Ecto neural progenitor cell (in vitro differentiated cells): ENCODE measurements at regions not wholly inside any gene's neighbourhood (a gene's known extent, or its start where the extent isn't known, plus 50 kb on each side); places are given as distances from the start of the nearest gene placed in this dataset.

Experiments
- DNase-seq: peaks from one replicate; pipeline ENCODE4 v3.0.0-alpha.2; 2018; ENCODE audit warnings: low spot score

GRCh38 chr22:44387486-44387885 lies 74.7 kb upstream of the SHISAL1 start:
- DNase-seq, result no peak

GRCh38 chr22:44386386-44387035 lies 73.8 kb upstream of the SHISAL1 start:
- no peak for DNase-seq

- no peak for DNase-seq
Measured at GRCh38 chr22:44385781-44386180, 73.0 kb upstream of the SHISAL1 start.

GRCh38 chr22:44385296-44385610 lies 72.5 kb upstream of the SHISAL1 start:
- DNase-seq, result no peak

- DNase-seq, result no peak
Measured at GRCh38 chr22:44384563-44385295, 72.0 kb upstream of the SHISAL1 start.

GRCh38 chr22:44383652-44384562 lies 71.2 kb upstream of the SHISAL1 start:
- DNase-seq, result no peak

- DNase-seq, result no peak
Measured at GRCh38 chr22:44383064-44383575, 70.4 kb upstream of the SHISAL1 start.

- no peak for DNase-seq
Measured at GRCh38 chr22:44382116-44383038, 69.6 kb upstream of the SHISAL1 start.

GRCh38 chr22:44381761-44382115 lies 69.0 kb upstream of the SHISAL1 start:
- DNase-seq, result no peak

- no peak for DNase-seq
Measured at GRCh38 chr22:44380756-44381486, 68.2 kb upstream of the SHISAL1 start.

- no peak for DNase-seq
Measured at GRCh38 chr22:44379817-44380755, 67.3 kb upstream of the SHISAL1 start.

GRCh38 chr22:44378380-44378779 lies 65.6 kb upstream of the SHISAL1 start:
- DNase-seq, result no peak

- no peak for DNase-seq
Measured at GRCh38 chr22:44375451-44375850, 62.7 kb upstream of the SHISAL1 start.

- no peak for DNase-seq
Measured at GRCh38 chr22:44373234-44373633, 60.5 kb upstream of the SHISAL1 start.

GRCh38 chr22:44372611-44373010 lies 59.9 kb upstream of the SHISAL1 start:
- DNase-seq, result no peak

- no peak for DNase-seq
Measured at GRCh38 chr22:44371741-44372525, 59.2 kb upstream of the SHISAL1 start.

- no peak for DNase-seq
Measured at GRCh38 chr22:44369916-44370801, 57.4 kb upstream of the SHISAL1 start.

GRCh38 chr22:44369293-44369661 lies 56.5 kb upstream of the SHISAL1 start:
- DNase-seq, result no peak
